ENCODE measurements at regions not wholly inside any gene's neighbourhood (a gene's known extent, or its start where the extent isn't known, plus 50 kb on each side); places are given as distances from the start of the nearest gene placed in this dataset.

DNA sequence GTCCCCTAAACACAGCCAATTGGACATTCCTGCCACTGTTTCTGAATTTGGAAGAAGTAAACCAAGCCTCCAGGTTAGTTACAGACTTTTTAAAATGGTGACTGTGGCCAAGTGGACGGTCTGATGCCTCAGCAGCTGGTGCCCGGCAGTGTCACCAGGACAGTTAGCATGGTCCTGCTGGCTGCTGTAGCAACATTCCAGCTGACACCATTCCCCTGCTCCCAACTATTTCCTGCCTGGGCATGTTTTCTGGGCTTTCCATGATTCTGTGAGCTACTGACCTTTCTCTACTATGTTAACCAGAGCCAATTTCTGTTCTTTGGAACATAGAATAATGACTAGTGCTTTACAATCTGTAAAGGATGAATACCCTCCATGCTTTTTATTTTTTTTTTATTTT, 95.0 kb downstream of the TLR5 start:
- no peak for DNase-seq (ENCODE audit: low spot score)

DNA sequence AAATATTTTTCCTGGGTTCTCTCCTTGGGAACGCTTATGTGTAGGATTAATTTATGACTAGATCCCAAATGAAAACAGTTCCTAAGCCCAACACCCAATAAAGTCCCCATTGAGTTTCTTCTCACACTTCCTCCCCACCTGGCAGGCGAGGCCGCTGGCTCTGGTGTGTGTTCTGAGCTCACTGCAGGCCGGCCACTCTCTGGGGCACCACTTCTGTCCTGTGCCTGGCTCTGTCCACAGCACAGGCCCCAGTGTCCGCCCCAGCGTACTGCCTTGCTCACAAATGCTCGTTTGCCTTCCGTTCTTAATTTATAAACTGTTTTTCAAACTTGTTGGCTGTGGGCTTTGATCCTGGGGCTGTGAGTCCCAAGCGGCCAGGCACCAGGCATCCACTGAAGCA, 90.6 kb downstream of the TLR5 start:
- no peak for DNase-seq (ENCODE audit: low spot score)

- DNase-seq (ENCODE audit: low spot score), result no peak
These were observed 90.1 kb downstream of the TLR5 start for GRCh38 chr1:223052931-223053330.

DNA sequence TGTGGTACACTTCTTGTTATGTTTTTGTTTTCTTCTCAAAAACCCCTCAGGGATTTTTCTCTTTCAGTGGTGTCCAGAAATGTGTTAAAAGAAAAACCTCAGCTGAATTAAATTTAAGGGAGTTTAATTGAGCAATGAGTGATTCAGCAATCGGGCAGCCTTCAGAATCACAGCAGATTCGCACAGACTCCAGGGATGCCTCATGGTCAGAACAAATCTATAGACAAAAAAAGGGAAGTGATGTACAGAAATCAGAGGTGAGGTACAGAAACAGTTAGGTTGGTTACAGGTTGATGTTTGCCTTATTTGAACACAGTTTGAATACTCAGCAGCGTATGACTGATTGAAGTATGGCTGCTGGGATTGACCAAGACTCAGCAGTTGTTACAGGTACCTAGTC, 86.2 kb downstream of the TLR5 start:
- no peak for DNase-seq (ENCODE audit: low spot score)

DNA sequence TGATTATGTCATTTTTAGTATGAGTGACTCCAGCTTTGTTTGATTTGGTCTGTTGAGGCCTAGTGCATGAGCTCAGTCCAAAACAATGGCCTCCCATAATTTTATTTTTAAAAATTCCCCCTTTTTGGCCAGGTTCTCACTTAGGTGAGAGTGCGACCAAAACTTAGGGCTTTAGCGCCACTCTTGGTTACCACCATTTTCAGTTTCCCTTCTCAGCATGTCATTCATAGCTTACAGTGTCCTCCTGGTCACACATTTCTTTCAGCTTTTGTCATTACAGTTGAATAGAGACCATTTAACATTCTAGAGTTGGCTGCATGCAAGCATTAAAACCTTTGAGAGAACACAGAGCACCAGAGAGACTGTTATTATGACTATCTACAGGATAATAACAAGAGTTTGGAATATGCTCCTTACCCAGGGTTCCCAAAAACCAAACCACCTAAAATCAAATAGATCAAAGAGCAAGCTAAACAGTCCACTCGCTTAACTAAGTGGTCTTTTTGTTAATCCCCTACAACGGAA, 85.4 kb downstream of the TLR5 start:
- no peak for DNase-seq (ENCODE audit: low spot score)

All from ureter (tissue), 1 donor.